GM19467 (cell line): ENCODE measurements at regions not wholly inside any gene's neighbourhood (a gene's known extent, or its start where the extent isn't known, plus 50 kb on each side); places are given as distances from the start of the nearest gene placed in this dataset.
A peak's percentile ranks its signal among the peaks of the same experiment; 100 is the strongest.
"Not testable (repeated sequence)": the region's sequence is repeated elsewhere in the genome, so short reads cannot be mapped to it uniquely, and the experiment has no call there.

ENCODE experiments used
- ATAC-seq: cut with Tn5 transposase; IDR thresholded peaks from one replicate; pipeline ENCODE4 v1.9.1; 2021; ENCODE audit warnings: mild to moderate bottlenecking, moderate library complexity; ENCODE audit not compliant: unreplicated experiment

DNA sequence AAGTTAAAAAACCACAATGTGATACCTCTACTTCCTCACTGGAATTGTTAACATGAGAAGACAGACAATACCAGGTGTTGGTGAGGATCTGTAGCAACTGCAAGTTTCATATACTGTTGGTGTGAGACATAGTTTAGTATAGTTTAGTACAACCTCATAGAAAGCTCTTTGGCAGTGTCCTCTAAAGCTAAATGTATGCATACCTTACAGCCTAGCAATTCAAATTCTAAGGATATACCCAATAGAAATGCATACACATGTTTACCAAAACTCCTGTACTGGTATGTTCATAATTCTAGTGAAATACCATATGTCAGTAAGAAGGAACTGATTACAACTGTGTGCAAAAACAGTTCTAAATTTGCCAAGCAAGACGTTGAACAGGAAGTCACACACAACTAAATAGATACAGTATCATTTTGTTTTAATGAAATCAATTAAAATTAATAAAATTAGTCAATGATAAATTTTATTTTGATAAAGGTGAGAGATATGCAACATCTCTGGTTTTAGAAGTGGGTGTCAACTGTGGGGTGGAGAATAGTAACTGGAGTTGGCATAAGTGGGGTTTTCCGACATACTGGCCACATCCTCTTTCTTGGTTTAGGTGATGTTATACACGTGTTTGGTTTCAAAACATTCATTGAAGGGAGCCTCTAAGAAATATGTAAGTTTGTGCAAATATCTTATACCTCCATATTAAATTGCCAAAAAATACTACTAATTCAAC lies 450.7 kb downstream of the PTPRC start:
- ATAC-seq = peak; percentile 93

DNA sequence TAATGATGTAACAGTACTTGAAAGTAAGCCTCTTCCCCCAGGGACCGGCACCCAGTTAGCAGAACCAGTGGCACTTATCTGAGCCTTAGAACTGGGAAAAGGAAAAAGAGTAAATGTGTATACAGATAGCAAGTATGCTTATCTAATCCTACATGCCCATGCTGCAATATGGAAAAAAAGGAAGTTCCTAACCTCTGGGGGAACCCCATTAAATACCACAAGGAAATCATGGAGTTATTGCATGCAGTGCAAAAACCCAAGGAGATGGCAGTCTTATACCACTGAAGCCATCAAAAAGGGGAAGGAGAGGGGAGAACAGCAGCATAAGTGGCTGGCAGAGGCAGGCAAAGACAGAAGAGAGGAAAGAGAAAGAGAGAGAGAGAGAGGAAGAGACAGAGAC lies 456.8 kb downstream of the PTPRC start:
- ATAC-seq = not testable (repeated sequence)

DNA sequence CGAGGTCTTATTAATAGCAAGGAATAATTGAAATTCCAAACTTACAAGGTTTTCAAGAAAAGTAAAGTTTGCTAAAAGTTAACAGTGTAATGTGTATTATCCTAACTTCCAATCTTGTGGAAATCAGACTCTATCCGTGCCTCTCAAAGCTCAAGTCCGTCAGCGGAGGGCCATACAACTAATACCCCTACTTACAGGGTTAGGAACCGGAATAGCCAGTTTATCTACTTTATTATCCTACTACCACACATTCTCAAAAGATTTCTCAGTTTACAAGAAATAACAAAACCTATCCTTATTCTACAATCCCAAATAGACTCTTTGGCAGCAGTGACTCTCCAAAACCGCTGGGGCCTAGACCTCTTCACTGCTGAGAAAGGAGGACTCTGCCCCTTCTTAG lies 457.8 kb downstream of the PTPRC start:
- no peak for ATAC-seq

DNA sequence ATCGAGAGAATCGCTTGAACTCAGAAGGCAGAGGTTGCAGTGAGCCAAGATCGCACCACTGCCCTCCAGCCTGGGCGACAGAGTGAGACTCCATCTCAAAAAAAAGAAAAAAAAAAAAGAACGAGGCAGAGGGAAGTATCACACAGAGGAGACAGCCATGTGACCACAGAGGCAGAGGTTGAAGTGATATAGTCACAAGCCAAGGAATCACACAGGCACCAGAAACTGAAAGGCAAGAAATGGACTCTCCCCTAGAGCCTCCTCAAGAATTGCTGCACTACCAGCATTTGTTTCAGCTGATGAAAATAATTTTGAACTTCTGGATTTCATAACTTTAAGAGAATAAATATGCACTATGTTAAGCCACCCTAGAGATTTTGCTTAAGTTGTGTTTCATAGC lies 459.6 kb downstream of the PTPRC start:
- ATAC-seq = no peak

DNA sequence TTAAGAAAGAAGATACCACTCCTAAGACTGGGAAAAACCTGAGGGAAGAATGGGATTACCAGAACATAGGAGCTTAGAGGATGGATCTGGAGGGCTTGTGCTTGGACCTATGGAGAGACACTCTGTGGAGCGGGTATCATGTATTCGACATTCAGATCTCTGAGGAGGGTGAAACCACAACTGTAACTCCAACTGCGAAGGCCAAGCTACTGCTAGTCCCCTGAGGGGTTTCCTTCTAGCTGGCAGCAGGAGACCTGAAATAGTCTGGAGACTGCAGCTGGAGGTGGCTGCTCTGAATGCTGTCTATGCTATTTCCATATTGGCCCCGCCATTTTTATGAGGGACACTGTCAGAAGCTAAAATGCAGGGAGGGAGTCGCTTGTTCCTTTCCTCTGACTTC lies 462.3 kb downstream of the PTPRC start:
- no peak for ATAC-seq

DNA sequence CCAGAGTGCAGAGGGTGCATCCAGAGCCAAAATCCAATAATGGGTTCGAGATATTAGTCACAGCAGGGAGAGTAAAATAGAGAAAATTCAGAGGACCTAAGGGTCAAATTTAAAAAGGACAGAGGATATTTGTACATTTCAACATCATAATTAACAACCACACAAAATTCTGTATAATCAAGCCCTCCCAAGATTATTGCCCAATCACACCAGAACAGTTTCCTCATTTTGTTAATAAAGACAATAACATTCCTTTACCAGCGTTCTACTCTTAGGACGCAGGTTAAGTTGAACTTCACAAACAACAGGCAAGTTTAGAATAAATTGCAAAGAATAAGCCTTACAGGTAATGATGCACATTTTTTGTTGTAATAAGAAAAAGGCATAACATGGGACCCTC lies 462.8 kb downstream of the PTPRC start:
- ATAC-seq = no peak

DNA sequence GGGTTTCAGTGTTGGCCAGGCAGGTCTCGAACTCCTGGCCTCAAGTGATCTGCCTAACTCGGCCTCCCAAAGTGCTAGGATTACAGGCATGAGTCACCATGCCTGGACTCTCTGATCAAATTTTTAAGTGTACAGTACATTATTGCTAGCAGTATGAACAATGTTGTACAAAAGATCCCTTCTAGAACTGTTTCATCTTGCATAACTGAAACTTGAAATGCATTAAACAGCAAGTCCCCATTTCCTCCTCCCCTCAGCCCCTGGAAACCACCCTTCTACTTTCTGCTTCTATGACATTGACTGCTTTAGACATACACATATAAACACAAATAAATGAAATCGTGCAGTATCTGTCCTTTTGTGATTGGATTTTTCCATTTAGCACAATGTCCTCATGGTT lies 463.4 kb downstream of the PTPRC start:
- ATAC-seq = no peak

DNA sequence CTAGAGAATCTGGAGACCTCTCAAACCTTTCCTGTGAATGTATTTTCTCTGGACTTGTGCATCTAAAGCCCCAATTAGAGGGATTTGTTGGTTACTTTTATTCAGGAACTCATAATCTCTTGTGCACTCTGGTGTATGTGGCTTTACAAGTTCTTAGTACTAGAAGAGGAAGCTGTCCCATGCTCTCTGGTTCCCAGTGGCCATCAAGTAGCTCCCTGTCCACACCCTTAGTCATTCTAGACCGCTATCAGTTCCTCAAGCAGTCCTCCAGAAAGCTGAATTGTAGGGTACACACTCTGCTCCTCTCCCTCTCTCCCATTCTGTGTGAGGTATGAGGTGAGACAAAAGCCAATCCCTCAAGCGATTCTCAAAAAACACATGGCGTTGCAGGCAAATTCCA lies 470.3 kb downstream of the PTPRC start:
- no peak for ATAC-seq

DNA sequence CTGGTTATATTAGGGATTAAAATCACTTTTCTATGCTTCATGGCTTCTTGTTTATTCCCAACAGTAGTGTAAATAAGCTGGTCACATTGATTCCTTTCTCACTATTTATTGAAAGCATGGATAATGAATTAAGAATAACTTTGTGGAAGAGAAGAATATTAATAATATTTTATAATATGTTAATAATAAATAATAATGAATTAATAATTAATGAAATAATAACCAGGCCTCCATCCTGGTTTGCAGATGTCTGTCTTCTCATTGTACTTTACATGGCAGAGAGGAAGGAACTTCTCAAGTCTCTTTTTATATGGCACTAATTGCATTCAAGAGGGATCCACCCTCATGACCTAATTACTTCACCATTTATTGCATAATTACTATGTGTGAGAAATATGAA lies 473.5 kb downstream of the PTPRC start:
- no peak for ATAC-seq

DNA sequence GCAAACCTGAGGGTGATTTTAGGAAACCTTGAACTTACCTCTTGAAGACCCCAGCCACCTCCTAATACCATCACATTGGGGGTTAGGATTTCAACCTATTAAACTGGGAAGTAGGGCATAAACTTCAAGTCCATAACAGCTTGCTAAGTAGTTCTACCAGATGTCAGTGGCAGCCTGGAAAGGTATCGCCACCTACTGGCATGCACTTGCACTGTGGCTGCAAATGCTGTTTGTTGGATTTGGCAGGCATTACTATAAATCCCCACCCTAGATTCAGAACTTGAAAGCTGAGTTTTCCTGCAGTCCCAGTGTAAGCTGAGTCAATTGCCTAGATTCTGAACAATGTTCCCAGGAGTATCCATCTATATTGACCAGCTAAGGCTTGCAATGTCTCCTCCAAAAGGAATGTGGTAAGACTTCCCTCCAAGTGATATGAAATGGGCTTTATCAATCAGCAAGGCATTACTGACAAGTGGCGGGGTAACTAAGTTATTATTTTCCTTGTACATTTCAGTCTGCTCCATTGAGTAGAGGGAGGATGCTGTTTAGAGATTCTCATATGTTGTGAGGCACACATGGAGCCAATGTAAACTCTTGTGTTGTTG lies 474.5 kb downstream of the PTPRC start:
- peak; percentile 61 for ATAC-seq

DNA sequence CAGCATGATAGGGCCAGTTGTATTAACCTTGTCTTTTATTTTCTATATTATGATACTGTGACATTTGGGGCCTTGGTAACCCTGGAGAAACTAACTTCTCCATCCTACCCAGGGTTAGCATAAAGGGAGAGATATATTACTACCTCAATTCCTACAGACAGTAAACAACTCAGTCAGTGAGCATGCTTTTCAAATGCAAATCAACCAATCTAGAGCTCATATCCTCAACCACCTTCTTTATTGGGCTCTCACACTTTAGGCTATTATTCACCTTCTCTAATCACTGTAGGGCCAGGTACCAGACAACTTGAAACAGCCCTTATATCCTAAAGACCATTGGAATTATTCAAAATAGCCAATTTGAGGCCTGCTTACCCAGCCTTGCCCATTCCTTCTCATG lies 477.6 kb downstream of the PTPRC start:
- ATAC-seq = no peak

DNA sequence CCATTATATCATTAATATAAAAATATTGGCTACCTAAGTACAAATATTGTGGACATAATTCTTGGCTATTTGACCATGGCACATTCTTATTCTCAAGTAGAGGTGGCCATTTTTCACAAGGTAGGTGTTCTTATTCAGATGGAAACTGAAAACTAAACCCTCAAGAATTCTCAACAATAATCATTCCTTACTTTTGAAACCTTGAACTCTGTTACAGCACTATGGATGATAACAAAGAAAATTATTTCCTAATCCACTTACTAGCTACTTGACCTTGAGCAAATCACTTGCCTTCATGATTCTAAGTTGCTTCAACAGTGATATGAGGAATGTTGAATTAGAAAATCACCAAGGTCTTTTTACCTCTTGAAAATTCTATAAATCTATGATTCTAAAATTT lies 482.2 kb downstream of the PTPRC start:
- ATAC-seq = no peak

DNA sequence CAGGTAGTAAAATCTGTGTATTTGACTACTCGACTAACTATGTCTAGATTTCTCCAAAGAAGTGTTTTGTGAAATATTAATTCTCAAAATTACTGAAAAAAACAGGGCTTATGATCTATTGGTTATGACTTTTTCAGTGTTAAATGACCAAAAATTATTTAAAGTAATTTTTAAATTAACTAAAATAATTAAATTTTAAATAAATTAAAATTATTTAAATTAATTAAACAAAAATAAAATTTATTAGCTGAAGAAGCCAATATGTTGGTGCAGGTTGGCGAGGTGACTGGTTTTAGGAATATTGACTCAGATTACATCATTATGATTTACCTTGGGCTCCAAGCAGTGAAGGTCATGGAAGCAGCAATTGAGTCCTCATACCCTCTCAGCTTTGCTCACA lies 483.2 kb downstream of the PTPRC start:
- ATAC-seq = no peak

DNA sequence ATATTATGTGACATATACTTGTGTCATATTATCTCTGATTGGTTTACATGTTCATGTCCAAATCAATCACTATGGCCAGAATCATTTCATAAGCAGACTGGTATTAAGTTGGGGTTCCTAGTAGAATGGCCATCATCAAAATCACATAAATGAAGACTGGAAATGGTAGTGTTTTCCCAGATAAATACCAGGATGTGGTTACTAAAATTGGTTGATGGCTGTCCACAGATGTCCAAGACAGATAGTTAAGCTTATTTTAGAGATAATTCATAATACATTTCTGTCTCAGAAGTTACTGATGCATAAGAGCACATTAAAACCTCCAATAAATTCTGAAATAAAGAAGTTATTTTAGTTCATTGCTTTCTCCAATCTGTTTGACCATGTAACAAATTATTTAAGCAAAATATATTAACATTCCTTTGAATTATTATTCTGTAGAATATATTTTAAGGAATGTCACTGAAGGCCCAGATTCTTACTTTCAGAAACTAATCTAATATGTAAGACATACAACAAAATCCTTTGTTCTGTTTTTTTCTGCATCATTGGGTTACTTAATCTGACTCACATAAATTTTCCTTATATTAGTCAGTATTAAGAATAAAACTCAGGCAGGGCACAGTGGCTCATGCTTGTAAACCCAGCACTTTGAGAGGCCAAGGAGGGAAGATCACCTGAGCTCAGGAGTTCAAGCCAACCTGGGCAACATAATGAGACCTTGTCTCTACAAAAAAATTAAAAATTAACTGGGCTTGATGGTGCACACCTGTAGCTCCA lies 483.9 kb downstream of the PTPRC start:
- no peak for ATAC-seq

DNA sequence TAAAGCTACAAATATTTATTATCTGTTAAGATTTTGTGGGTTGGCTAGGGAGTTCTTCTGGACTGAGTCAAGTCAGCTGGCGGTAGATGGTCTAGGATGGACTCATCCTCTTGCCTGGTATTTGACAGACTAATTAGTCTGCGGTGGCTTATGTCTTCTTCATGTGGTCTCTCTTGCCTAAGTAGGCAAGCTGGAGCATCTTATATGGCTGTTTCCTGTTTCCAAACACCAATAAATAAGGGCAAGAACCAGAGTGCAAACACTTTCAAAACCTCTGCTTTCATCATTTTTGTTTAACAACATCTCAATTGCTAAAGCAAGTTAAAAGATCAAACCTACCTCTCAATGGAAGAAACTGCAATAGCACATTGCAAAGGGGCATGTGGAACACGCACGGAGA lies 484.8 kb downstream of the PTPRC start:
- ATAC-seq = no peak

DNA sequence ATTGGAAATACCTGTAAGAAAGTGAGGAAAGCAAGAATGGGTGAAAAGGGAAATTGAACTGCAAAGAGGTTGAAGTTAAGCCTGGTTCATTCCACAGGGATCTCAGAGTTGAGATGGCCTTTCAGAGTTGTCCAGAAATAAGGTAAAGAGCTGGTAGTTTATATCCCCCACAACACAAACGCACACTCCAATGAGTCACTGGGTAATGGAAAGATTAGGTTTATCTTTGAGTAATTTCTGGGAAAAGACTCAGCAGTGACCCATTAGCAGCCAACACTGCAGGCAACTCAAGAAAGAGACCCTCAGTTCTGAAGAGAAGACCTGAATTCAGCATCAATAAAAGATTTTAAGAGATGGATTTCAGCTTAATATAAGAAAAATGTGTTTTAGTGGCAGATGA lies 485.5 kb downstream of the PTPRC start:
- ATAC-seq = no peak

DNA sequence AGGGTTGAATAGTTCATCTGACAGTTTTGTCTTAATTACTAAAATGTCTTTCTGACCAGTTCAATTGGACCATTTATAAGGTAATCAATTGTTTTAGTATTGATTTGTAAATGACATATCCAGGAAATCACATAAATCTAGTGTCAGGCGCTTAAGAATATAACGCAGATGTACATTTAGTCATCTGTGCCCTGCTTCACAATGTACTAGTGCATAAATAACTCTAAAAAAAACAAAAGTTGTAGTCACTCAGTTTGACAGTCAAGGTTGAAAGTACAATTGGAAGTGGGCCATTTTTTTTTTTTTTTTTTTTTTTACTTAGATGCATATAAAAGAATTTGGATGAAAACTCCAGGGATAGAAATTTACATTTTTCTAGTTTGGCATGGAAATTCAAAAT lies 490.4 kb downstream of the PTPRC start:
- ATAC-seq = no peak

DNA sequence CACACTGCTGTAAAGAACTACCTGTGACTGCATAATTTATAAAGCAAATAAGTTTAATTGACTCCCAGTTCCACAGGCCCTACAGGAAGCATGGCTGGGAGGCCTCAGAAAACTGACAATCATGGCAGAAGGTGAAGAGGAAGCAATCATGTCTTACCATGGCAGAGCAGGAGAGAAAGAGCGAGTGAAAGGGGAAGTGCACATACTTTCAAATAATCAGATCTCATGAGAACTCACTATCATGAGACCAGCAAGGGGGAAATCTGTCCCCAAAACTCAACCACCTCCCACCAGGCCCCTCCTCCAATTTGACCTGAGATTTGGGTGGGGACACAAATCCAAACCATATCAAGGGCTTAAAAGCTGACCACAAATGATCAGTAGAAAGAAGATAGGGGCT lies 493.2 kb downstream of the PTPRC start:
- no peak for ATAC-seq

DNA sequence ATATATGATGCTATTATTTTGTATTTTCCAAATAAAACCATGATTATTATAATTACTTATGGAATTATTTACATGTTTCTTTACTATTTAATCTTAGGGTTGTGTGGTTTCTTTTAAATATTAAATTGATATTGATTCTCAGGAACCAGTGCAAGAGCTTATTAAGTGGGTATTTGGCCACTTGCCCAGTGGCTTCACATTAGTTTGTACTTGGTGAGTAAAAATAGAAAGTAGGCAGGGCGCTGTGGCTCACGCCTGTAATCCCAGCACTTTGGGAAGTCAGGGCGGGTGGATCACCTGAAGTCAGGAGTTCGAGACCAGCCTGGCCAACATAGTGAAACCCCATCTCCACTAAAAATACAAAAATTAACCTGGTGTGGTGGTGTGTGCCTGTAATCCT lies 497.1 kb downstream of the PTPRC start:
- ATAC-seq = no peak

DNA sequence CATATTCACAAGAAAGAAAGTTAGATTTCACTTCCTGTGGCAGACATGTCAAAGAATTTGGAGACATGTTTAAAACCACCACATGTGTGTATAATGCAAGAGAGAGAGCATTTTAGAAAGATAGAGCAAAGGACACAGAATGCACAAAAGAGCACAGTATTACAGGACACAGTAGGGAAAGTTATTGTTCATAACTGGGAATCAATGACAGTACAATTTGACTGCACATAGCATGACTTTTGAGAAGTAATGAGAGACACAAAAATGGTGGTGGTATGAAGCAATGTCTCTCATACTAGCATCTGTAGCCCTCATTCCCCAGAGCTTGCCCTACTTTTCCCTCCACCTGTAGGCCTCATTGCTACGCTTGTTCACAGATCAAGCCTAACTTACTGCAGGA lies 499.2 kb downstream of the PTPRC start:
- no peak for ATAC-seq

DNA sequence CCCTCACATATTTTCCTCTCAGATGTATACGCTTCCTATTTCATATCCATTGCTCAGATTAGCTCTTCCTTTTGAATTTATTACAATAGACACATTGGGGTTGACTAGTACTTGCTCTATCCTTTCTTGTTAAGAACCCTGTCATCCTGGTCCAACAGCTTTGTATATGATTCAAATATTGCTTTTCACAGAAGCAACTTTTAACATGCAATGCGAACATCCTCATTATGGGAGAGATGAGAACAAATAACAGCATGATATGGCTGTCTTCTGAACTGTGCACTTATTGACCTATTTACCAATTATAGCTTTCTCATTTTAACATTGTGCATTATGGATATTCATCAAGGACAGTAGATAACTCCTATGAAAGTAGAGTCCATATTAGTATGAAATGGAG lies 510.8 kb downstream of the PTPRC start:
- no peak for ATAC-seq

DNA sequence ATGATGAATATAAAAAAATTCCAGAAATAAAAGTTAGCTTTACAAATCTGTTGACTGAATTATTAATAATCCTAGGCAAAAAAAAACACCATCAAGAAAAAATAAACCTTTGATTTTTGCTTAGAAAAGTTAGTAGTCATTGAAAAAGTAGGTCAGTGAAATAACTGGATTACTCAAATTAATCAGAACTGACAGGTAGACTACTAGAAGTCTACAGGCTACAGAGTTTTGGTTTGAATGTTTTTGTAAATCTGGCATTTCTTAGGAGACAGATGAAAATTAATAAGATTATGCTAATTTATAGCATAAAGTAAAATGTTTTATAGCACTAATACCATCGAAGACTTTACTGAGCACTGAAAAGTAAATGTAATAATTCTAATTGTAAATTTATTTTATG lies 511.9 kb downstream of the PTPRC start:
- no peak for ATAC-seq
